NCI-H1105 (cell line): ENCODE measurements at regions not wholly inside any gene's neighbourhood (a gene's known extent, or its start where the extent isn't known, plus 50 kb on each side); places are given as distances from the start of the nearest gene placed in this dataset.
"Not testable (repeated sequence)": the region's sequence is repeated elsewhere in the genome, so short reads cannot be mapped to it uniquely, and the experiment has no call there.

ENCODE experiments used
- DNase-seq: peaks from one replicate; lab custom pipeline; 2025; lab: John Stamatoyannopoulos, UW

DNA sequence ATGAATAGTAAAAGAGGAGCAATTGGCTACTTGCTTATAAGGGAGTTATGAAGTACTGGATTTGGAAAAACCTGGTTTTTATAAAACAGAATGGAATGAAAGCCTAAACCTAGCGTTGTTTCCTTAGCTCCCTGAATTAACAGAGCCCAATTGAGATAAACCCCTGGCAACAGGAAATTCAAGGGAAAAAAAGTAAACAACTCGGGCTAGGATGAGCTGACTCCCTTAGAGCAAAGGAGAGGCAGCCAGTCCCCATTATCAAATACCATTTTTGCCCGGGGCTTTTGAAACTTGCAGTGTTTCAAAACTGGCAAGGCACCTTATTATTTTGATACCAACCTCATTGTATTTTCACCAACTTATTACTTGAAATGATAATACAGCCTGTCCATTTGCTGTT is 587.5 kb downstream of the CD109 start:
- DNase-seq: no peak

DNA sequence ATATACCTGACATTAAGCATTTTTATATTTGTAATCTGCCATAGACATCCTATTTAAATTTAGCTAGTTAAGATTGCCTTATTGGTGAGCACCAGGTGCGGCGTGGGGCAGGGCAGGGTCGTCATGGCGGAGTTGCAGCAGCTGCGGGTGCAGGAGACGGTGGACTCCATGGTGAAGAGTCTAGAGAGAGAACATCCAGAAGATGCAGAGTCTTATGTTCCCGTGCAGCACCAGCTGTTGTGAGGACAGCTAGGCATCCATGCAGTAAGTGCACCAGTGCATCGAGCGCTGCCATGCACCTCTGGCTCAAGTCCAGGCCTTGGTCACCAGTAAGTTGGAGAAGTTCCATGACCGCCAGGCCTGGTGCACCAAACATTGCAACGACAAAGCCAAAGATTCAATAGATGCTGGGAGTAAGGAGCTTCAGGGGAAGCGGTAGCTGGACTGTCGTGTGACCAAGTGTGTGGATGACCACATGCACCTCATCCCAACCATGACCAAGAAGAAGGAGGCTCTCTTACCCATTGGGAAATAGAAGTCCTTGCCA is 586.2 kb downstream of the CD109 start:
- no peak for DNase-seq

DNA sequence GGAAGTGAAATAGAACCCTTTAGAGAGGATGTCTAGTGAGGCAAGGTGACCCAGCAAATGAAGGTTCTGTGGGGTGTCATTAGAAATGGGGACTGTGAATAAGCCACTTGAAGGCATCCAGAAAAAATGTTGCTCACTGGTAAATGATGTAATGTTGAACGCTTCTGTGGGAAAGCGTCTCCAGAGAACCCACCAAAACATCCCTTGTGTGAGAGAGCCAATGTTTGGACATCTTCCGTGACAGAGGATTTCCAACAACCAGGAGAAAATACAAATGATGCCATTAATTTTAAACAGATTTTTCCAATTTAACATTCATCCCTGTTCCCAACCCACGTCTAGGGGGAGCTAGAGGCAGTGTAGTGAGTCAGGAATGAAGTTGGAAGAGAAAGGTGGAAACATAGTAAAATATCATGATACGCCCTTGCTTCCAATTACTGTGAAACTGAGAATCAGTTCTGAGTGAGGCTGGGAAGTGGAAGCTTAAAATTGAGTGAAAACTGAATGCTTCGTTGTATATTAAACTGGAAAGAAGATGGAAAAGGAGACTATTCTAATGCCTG is 584.2 kb downstream of the CD109 start:
- DNase-seq: no peak

DNA sequence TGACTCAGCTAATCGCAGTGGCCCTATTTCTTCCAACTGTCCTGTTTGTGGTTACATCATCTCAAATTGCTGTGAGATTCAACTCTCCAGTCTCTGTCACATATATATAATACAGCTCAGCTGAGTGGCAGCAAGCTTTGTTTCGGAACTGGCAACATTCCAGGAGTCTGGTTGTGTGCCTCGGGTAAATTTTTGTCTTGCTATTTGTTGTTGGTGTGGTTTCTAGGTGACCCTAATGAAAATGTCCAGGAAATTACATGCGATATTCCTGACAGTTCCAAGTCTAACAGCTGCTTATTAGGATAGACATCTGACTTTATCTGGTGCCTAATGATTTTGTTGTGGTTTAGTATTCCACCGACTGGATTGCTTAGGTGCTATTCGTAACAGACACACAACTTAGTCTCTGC is 581.8 kb downstream of the CD109 start:
- no peak for DNase-seq

DNA sequence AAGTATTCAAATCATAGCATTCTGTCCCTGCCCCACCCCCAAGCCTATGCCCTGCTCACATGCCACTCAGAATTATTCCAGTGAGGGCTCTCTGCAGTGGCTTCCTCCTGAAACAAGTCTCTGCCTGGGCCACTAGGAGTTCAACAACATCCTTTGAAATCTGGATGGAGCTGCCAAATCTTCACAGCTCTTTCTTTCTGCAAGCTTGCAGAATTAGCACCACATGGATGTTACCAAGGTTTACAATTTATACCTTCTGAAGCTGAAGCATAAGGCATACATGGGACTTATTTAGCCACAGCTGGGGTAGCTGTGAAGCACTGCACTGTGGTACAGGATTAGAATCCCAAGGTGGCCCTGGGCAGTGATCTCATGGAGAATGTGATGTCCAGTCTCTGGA is 577.5 kb downstream of the CD109 start:
- no peak for DNase-seq

DNA sequence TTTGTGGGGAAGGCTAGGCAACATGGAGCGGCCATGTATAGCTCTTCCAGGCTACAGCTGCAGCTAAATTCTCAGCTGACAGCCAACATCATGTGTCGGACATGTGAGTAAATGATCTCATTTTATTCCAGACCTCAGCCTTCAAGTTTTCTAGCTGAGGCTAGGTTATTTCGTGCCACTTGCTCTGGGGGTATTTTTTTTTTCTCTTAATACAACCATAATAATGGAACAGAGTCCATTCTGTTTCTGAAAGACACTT is 573.5 kb downstream of the CD109 start:
- DNase-seq: no peak

DNA sequence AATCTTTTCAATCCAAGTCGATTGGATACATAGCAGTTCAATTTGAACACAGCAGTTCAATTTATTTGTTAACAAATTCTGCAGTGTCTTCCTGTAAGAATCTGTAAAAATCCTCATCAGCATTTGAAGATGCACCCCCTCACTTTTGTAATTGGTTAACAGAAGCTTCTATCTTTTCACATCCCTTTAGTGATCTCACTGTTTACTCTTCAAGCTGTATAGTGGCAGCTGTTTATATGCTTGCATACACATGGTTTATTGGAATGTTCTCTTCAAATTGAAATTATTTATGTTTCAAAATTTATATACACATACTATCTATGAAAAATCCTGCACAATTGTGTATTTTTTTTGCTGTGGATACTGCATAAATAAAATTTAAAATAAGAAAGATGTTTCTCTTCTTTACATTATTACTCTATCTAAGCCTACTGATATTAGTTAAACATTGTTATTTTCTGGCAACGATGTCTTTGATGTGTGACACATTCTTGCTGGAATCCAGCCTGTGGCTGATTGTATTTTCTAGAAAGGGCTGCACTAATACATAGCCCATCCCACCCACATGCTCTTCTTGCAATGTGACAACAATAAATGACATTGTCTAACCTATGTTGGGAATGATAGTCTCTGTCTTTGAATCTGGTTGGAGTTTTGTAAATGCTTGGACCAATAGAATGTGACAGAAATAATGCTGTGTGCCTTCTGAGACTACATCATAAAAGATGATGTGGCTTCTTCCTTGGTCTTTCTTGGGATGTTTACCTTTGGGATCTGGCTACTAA is 573.0 kb downstream of the CD109 start:
- DNase-seq: no peak

DNA sequence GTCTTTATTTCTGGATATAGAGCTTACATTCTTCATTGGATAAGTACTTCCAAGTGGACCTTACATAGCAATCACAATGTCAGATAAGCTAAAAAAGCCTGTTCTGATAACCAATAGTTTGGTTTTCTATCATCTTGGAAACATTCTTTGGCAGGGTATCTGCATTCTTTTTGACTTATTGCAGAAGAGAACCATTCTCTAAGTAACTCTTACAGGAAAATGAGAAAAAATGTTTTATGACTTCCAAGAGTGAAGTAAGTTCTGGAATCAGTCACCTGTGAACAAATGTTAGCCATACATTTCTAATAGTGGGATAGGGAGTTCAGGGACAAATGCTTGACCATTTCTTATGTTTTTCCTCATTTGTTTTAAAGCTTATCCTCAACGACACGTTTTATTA is 564.0 kb downstream of the CD109 start:
- DNase-seq: no peak

DNA sequence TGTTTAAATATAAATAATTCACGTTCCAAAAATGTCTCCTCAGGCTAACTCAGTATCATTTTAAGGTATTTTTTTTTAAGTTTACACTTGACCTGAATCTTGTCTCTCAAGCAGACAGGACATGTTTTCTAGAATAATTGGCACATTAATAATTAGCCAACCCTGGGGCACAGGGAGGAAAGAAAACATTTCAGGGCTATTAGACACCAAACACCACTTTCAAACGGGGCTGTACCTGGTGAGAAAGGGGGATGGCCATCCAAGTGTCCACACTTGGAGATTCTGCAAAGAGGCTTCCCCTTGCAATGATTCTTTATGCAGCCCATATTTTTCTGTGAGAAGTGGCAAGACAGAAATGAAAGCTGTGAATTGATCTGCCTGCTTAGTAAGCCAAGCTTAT is 560.8 kb downstream of the CD109 start:
- no peak for DNase-seq

DNA sequence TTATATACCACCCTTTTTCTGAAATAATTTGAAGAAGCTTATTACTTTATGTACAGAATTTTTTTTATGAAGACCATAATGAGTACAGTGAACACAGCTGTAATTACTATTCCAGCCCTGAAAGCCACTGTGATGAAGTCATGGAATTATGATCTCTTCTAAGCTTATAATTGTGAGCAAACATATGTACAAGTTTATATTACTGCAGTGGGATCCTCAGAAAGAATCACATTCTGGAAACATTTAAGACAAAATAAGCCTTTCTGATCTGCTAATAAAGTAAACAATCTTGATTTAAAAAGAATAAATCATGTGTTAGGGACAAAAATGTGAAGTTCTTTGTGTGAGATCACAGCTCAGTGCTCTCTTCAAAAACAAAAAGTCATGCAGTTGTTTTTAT is 560.4 kb downstream of the CD109 start:
- DNase-seq: no peak

DNA sequence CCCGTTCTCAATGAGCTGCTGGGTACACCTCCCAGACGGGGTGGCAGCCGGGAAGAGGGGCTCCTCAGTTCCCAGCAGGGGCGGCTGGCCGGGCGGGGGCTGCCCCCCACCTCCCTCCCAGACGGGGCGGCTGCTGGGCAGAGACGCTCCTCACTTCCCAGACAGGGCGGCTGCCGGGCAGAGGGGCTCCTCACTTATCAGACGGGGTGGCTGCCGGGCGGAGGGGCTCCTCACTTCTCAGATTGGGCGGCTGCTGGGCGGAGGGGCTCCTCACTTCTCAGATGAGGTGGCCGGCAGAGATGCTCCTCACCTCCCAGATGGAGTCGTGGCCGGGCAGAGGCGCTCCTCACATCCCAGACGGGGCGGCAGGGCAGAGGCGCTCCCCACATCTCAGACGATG is 559.0 kb downstream of the CD109 start:
- not testable (repeated sequence) for DNase-seq

DNA sequence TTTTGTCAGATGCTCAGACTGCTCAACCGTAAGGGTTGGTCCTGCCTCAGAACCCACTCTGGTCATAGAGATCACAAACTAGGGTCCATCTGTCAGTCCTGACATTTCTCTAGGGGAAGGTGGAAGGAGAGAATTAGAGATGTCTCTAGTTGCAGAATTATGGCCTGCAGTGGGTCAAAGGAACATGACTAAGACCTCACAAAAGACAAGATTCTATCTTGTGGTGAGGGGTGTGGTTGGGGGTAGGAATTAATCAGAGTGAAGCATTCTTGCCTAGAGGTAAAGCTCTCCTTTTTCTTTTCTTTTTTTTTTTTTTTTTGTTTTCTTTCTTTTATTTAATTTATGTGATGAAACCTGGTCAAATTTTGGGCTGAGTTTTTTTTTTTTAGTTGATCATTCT is 558.1 kb downstream of the CD109 start:
- DNase-seq: not testable (repeated sequence)

DNA sequence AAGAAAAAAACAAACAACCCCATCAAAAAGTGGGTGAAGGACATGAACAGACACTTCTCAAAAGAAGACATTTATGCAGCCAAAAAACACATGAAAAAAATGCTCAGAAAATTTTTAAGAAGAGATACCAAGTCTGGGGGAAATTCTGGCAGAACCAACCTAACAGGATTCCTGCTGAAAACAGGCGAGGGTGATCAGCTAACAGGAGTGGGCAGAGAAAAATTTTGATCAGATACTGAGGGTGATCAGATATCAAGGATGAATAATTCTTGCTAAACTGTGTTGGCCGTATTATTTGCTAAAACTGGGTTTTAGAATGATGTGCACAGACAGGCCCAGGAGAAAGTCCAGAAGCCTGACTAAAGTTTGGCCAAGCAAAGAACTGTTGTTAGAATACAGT is 557.3 kb downstream of the CD109 start:
- DNase-seq: no peak

DNA sequence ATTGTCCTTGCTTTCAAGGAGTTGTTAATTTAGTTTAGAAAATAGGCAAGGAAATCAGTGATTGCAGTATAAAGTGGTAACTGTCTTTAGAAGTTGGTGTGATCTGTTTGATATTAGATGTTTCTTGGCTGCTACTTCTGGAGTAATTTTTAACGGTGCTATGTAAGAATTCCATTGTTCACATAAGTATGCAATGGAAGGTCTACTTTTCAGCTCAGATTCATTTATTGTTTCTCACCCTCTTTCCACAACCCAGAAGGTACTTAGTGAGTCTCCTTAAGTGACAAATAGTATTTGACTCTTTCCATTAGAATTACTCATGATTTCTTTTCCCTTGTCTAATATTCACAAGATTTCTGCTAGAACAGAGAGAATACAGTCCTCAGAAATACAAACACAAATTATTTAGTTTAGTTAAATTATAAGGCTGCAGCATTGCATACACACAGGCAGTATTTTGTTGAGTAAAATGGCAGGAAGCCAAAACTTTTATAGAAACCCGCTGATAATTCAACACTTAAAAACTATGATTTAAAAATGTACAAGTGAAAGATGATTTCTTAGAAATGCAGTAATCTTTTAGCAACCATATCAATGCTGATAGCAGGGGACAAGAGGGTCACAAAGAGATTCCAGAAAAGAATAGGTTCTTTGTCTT is 554.3 kb downstream of the CD109 start:
- DNase-seq: no peak

DNA sequence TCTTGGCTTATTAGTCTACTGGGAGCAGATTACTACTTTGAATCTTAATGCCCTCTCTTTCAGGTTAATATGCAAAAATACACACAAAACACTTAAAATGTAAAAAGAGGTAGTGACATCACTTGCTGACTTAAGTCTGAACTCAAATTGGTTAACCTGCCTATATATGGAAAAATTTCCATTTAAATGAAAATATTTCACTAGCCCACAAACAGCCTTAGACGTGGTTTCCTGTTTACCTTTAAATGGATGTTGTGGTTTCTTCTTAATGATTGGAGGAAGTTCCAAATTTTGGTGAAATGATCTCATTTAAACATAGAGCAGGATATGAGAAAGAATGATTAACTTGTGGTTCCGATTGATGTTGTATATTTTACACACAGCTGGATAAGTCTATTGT is 553.7 kb downstream of the CD109 start:
- DNase-seq: no peak

DNA sequence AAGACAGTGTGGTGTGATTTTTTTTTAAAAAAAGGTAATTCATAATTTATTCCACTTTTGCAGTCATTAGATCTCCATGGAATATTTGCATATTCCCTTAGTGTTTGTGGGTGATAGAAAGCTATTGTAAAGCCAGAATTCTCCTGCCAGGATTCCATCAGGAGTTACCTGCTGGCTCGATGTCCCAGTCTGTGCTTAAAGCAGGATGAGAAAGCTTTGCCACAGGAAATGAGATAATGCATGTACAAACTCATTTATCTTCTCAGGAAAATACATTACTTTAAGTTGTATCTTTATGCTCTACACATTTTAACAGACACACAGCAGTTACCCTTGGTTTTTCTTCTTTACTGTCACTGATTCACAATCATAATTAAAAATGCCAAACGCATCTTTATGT is 553.0 kb downstream of the CD109 start:
- DNase-seq: no peak

DNA sequence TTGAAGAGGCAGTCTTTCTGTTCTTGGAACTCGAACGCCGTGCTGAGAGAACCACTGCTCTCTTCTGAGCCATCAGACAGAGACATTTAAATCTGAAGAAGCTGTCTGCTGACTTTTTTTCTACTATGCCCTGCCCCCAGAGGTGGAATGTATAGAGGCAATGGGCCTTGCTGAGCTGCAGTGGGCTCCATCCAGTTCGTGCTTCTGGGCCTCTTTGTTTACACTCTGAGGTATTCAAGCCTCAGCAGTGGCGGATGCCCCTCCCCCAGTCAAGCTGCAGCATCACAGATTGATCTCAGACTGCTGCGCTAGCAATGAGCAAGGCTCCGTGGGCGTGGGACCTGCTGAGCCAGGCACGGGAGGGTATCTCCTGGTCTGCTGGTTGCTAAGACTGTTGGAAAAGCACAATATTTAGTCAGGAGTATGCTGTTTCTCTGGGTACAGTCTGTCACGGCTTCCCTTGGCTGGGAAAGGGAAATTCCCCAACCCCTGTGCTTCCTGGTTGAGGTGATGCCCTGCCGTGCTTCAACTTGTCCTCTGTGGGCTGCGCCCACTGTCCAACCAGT is 526.8 kb downstream of the CD109 start:
- DNase-seq: no peak

DNA sequence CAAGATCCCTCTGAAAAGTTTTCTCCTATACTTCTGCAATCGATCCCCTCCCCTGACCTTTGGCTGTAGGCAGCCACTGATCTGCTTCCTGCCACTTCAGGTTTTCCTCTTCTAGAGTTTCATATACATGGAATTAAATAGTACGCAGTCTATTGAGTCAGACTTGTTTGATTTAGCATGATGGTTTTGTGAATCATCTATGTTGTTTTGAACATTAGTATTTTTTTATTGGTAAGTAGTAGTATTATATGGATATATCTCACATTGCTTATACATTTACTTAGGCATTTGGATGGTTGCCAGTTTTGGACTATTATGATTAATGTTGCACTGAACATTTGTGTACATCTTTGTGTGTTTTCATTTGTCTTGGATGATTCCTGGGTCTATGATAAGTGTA is 518.0 kb downstream of the CD109 start:
- no peak for DNase-seq

DNA sequence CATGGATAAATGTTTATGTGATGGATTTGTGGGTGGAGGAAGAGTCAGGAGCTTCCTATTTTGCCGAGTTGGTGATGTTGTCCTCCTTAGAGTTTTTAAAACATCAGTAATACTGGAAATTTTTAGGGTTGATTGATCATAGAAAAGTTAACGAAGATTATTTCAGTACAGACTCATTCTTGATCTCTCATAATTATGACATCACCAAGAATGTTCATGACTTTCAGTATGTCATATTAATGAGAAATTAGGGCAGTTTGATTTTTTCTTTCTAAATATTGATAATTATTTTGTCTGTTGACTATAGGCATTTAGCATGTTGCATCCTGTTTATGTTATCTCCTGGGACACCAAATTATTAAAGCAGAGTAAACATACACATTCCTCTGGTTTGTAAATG is 512.2 kb downstream of the CD109 start:
- DNase-seq: no peak

DNA sequence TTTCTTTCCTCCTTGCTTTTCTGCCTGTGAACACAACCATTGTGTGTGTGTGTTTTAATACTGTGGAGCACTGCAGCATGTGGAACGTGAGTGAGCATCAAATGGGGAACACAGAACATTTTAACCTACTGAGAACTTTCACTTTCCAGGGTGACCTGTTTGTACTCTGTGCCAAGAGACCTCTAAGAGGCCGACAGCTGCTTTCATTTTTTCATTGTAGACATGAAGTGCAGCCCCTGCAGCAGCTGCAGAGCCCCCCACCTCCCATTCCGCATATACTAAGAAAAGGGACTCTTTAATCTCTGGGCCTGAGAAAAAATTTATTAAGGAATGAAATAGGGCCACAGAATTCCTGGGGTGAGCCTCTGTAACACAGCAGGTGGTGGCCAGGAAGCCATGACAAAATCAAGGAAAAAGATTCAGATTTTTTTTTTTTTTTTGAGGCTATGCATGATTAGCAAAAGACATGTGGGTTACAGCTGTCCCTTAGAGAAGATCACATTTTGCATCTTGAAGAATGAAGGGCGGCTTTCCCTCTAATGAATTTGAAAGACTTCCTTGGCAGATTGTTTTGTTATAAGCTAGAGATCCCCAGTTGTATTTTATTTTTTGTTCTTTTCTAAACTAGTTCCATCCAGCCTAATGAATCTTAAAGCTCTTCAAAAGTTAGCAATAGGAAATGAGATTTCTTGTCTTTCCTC is 503.4 kb downstream of the CD109 start:
- no peak for DNase-seq

DNA sequence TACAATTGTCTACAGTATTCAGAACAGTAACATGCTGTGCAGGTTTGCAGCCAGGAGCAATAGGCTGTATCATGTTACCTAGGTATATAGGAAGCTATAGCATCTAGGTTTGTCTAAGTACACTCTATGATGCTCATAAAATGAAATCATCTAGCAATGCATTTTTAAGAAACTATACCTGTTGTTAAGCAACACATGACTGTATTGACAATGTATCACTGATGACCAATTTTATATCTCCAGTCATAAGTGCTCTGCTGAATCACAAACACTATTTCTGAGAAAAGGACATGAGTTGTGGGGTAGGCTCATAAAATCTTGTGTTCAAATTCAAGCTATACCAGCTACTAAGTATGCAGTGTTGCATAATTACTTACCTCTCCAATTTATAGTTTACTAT is 501.3 kb downstream of the CD109 start:
- DNase-seq: no peak

DNA sequence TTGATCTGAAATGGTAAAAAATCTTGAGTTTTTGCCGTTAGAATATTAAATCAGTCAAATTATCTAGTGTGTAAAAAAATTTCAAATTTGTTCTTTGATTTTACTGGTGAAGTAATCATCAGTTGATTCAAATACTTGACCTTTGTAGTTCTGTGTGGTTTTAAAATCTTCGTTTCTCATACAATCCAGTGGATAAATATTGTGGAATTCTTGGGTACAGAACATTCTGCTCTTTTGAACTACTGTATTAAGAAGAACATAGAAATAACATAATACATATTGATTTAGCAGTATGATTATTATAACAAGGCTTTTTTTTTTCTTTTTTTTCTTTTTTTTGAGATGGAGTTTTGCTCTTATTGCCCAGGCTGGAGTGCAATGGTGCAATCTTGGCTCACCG is 491.8 kb downstream of the CD109 start:
- no peak for DNase-seq

DNA sequence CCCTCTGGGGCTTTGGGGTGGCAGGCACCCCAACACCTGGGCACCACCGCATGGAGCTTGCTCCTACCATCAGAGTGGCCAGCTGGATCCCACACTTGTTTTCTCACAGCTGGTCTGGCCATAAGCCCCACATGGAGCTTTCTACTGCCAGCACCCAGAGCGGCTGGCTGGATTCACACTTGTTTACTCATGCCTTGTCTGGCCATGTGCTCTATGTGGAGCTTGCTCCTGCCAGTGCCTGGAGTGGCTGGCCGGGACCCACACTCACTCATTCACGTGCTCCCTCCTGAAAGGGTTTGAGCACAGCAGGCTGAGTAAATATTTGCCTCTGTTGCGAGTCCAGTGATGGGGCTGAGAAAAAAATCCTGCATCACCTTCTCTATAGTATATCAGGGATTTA is 487.0 kb downstream of the CD109 start:
- DNase-seq: no peak
